GM18867 (cell line): ENCODE measurements at regions not wholly inside any gene's neighbourhood (a gene's known extent, or its start where the extent isn't known, plus 50 kb on each side); places are given as distances from the start of the nearest gene placed in this dataset.
"Not testable (repeated sequence)": the region's sequence is repeated elsewhere in the genome, so short reads cannot be mapped to it uniquely, and the experiment has no call there.

ENCODE experiments used
- ATAC-seq: cut with Tn5 transposase; IDR thresholded peaks from one replicate; pipeline ENCODE4 v1.9.1; 2021; ENCODE audit warnings: mild to moderate bottlenecking, moderate library complexity; ENCODE audit not compliant: unreplicated experiment

DNA sequence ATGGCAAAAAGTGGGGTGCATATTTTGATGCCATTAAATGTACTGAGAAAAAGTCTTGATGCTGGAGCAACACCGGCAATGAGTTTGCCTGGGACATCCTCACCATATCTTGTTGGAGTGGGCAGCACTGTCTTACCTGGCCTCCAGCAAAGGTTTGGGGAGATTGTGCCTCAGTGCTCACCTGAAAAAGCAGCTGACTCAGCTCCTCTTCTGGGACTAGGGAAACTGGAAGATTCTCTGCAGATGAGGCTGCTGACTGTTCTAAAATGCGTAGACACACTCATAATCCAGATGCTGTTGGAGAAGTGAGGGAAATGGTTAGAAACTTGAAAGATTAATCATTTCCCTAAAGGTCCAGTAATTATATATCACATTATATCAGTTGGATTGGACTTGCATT lies 593.7 kb upstream of the HS3ST1 start:
- no peak for ATAC-seq

DNA sequence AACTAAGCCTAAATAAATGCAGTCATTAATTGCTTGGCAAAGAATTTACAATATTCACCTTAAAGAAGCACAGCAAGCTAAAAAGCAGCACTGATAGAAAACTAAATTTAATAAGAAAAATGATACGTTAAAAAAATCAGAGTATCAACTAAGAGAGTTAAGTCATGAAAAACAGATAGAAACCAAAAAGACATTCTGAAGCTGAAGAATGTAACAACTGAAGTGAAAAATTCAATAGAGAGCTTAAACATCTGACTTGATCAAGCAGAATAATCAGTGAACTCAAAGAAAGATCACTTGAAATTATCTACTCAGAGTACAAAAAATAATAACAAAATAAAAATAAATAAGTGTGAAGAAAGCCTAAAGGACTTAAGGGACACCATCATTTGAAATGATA lies 588.0 kb upstream of the HS3ST1 start:
- no peak for ATAC-seq

DNA sequence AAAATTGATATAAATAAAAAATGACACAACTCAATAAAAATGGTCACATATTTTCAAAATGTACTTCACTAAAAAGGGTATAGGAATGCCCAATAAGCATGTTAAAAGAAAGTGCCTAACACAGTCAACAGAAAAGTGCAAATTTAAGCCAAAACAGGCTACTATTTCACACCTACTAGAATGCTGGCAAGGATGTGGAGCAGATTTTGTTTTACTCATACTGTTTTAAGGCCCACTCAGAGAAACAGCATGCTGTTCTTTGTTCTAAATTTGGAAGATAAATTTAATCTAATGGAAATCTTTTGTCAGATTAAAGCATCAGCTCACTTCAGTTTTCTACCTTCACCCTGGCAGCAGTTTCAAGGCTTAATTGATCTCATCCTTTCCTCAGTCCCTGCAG lies 576.8 kb upstream of the HS3ST1 start:
- ATAC-seq = no peak

GRCh38 chr4:11996581-11996980 lies 567.9 kb upstream of the HS3ST1 start:
- ATAC-seq = not testable (repeated sequence)

DNA sequence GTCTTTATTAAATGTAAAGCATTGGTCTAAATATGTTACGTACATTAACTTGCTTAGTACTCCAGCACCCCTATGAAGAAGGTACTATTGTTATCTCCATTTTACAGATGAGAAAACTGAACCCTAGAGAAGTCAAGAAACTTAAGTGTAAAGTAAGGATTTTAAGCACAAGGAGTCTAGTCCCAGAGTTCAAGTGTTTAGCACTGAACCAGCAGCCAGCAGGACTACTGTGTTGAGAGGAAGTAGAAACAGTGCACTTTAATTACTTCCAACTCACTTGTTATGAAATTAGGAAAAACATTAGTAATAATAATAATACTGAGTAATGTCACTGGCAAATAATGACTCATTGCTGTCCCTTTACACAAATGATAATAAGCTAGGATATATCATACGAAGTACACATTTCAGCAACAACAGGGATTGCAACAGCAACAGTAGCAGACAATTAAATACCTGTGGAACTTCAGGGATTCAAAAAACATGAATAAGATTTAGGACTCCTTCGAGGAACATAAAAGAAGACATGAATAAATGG lies 548.1 kb upstream of the HS3ST1 start:
- no peak for ATAC-seq

GRCh38 chr4:11973270-11973669 lies 544.6 kb upstream of the HS3ST1 start:
- ATAC-seq = no peak

- ATAC-seq = no peak
Measured at GRCh38 chr4:11970754-11971153, 542.1 kb upstream of the HS3ST1 start.

- ATAC-seq = no peak
Measured at GRCh38 chr4:11966782-11967181, 538.1 kb upstream of the HS3ST1 start.

DNA sequence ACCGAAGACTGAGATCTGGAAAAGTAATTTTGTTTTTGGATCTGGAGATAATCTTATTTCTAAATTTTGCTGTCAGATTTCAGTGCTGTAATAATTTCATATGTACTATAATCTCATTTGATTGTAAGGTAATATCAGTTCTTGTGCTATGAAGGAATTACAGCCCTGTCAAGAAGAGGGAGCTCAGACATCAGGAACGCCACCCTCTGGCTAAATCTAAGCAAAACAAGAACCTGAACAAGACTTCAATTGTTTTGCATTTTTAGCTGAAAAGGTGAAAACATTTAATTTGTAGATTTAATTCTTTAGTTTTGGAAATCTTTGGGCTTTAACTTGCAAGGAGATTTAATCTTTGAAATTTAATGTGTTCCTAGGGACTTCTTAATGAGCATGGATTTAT lies 525.4 kb upstream of the HS3ST1 start:
- no peak for ATAC-seq

- no peak for ATAC-seq
Measured at GRCh38 chr4:11949355-11949754, 520.7 kb upstream of the HS3ST1 start.

- ATAC-seq = not testable (repeated sequence)
Measured at GRCh38 chr4:11947629-11948028, 518.9 kb upstream of the HS3ST1 start.

DNA sequence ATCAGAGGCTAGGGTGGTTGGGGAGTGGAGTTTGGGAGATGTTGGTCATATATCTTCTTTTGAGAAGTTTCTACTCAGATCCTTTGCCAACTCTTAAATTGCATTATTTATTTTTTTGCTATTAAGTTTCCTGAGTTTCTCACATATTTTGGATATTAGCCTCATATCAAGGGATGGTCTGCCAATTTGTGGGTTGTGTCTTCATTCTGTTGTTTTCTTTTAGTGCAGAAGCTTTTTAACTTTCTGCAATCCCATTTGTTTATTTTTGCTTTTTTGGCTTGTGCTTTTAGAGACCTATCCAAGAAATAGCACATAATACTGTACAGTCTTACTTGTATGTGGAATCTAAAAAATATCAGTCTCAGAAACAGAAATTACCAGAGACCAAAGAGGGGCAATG lies 509.2 kb upstream of the HS3ST1 start:
- no peak for ATAC-seq

GRCh38 chr4:11931266-11931820 lies 502.6 kb upstream of the HS3ST1 start:
- no peak for ATAC-seq

GRCh38 chr4:11929080-11929479 lies 500.4 kb upstream of the HS3ST1 start:
- no peak for ATAC-seq

DNA sequence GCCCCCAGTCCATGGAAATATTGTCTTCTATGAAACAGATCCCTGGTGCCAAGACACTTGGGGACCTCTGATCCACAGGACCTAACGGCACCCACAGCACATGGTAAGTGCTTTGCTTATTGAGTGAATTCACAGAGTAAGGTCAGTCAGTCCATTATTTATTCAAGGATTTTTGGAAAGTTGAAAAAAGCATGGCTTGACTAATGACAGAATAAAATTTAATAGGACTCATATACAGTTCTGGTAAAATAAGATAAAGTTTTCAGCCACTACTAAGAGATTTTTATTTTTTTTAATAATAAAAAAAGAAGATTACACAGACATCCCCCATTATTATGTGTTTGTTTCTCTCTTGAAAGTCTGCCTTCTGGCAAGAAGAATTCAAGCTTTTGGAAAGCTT lies 490.6 kb upstream of the HS3ST1 start:
- no peak for ATAC-seq

GRCh38 chr4:11914406-11914805 lies 485.7 kb upstream of the HS3ST1 start:
- no peak for ATAC-seq

DNA sequence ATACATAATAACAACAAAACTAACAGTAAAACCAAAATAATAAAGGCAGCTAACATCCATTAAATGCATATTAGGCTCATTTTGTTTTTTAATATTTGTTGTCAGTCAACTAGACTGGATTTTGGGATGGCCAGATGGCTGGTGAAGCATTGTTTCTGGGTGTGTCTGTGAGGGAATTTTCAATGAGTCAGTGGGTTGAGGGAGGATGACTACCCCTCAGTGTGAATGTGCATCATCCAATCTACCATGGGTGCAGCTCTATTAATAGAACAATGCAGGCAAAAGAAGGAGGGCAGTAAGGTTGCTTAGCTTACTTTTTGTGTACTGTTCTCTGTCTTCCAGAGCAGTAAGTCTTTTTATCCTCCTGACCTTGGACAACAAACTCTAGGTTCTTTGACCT lies 484.2 kb upstream of the HS3ST1 start:
- no peak for ATAC-seq

DNA sequence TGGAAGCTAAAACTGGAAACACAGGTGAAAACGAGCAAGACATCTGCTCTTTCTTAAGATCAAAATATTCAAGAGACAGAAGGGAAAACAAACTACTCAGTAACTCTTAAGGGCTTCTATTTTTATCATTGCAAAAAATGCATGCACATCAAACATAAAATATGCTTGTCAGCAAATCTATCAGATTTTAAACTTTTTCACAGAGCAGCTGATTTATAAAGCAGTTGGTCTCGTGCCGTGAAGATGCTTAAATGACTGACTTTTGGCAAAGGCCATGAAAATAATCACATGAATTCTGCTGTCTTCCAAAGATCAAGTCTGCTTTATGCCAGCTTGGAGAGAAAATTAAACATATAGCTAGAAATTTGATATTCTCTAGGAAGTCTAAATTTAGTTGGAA lies 482.1 kb upstream of the HS3ST1 start:
- ATAC-seq = no peak

DNA sequence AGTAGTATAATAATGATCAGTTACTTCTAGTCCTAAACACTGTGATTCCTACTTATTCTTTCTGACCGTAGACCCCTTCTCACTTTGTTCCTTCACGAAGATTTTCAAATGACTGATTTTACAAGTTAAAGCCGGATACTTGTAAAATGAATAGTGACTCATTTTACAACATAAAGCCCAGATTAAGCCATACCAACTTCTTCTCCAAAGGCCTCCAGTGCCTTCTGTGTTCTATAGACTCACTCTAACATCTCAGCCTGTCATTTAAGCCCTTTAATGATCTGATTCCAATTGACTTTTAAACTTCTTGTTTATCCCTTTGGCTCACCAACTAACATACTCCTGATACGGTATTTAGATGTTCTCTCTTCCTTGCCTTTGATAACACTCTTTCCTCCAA lies 480.0 kb upstream of the HS3ST1 start:
- ATAC-seq = no peak

GRCh38 chr4:11908205-11908604 lies 479.5 kb upstream of the HS3ST1 start:
- no peak for ATAC-seq

GRCh38 chr4:11904846-11905739 lies 476.4 kb upstream of the HS3ST1 start:
- ATAC-seq = no peak

DNA sequence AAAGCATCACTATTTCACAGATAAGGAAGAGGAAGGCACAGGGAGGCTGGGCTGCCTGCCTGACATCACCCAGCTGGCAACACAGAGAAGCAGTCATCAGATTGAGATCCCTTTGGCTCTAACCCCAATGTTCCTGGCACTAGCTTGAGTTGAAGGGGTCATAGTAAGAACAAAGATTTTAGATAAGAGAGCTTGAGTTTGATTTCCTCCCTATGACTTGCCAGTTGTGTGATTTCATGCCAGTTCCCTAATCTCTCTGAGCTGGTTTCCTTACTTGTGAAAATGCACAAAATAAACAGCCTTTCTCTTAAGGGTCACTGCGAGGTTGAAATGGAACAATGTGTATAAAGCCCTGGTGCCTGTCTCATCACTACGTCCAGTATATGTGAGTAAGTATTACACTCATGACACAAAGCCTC lies 475.4 kb upstream of the HS3ST1 start:
- no peak for ATAC-seq
